ENCODE measurements at regions not wholly inside any gene's neighbourhood (a gene's known extent, or its start where the extent isn't known, plus 50 kb on each side); places are given as distances from the start of the nearest gene placed in this dataset.

DNA sequence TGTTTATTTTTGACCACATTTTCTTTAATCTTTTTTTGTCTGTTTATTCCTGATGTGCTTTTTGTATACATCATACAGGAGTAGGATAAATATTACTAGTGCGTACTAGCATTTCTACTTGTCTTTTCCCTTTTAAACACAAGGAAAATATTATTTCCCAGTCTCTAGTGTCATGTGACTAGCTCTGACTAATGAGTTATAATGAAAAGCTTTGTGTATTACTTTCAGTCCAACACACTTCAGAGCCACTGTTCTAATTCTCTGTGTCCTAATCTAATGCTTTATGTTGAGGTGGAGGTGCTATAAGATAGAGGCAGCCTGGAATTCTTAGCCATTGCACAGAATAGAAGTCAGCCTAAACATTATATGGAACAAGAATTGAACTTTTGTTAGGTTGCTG is 65.0 kb upstream of the RAB18 start:
- TF ChIP-seq, protein P1, sequence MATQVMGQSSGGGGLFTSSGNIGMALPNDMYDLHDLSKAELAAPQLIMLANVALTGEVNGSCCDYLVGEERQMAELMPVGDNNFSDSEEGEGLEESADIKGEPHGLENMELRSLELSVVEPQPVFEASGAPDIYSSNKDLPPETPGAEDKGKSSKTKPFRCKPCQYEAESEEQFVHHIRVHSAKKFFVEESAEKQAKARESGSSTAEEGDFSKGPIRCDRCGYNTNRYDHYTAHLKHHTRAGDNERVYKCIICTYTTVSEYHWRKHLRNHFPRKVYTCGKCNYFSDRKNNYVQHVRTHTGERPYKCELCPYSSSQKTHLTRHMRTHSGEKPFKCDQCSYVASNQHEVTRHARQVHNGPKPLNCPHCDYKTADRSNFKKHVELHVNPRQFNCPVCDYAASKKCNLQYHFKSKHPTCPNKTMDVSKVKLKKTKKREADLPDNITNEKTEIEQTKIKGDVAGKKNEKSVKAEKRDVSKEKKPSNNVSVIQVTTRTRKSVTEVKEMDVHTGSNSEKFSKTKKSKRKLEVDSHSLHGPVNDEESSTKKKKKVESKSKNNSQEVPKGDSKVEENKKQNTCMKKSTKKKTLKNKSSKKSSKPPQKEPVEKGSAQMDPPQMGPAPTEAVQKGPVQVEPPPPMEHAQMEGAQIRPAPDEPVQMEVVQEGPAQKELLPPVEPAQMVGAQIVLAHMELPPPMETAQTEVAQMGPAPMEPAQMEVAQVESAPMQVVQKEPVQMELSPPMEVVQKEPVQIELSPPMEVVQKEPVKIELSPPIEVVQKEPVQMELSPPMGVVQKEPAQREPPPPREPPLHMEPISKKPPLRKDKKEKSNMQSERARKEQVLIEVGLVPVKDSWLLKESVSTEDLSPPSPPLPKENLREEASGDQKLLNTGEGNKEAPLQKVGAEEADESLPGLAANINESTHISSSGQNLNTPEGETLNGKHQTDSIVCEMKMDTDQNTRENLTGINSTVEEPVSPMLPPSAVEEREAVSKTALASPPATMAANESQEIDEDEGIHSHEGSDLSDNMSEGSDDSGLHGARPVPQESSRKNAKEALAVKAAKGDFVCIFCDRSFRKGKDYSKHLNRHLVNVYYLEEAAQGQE (IDR thresholded peaks at IDR 0.05; ENCODE audit: insufficient read depth in 1 of 2, low read depth in 2 of 2, low read length in 2 of 2), result no peak
- TF ChIP-seq TAF1 (IDR thresholded peaks at IDR 0.05; ENCODE audit: borderline replicate concordance, insufficient read depth, low read length), result no peak
- TF ChIP-seq SIN3A (IDR thresholded peaks at IDR 0.05; ENCODE audit: borderline replicate concordance, insufficient read depth, low read length), result no peak
- TF ChIP-seq FOXP2 (optimal IDR thresholded peaks at IDR 0.05; ENCODE audit: borderline replicate concordance, extremely low read depth, extremely low read length, insufficient read depth), result no peak

DNA sequence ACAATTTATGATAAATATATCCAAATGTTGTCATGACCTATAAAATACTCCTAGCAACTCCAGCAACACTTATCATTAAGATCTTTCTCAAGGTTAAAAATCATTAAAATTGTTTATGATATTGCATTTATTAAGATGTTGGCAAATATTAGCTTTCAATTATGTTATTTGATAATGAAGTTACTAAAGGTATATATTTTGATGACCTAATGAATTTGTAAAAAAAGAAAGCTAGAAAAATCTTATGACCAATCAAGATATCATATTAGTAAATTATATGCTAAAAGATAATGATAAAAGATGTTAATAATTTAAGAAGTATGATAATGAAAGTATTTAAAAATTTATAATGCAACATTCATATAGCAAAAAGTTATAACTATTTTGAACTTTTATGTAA is 66.3 kb upstream of the RAB18 start:
- no peak for TF ChIP-seq POLR2AphosphoS5 (IDR thresholded peaks at IDR 0.05; ENCODE audit: low read depth, low read length)
- no peak for TF ChIP-seq SIN3A (IDR thresholded peaks at IDR 0.05; ENCODE audit: borderline replicate concordance, insufficient read depth, low read length)
- TF ChIP-seq FOXP2 (optimal IDR thresholded peaks at IDR 0.05; ENCODE audit: borderline replicate concordance, extremely low read depth, extremely low read length, insufficient read depth), result no peak
- TF ChIP-seq, protein P1 (IDR thresholded peaks at IDR 0.05; ENCODE audit: insufficient read depth in 1 of 2, low read depth in 2 of 2, low read length in 2 of 2), result no peak
- no peak for TF ChIP-seq TAF1 (IDR thresholded peaks at IDR 0.05; ENCODE audit: borderline replicate concordance, insufficient read depth, low read length)

DNA sequence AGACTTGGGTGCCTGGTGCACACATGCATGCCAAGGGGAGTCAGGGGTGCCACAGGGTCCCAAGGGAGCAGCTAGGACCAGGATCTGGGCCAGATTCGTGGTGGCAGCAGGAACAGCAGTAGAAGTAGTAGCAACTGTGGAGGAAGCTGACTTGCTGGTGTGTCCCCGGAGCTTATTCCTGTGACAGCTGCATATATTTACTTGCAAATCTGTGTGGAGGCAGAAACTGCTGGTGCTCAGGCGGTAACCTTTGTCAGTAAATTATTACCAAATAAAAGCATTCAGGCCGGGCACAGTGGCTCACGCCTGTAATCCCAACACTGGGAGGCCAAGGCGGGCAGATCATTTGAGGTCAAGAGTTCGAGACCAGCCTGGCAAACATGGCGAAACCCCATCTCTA is 67.4 kb upstream of the RAB18 start:
- TF ChIP-seq SIN3A (IDR thresholded peaks at IDR 0.05; ENCODE audit: borderline replicate concordance, insufficient read depth, low read length), result no peak
- TF ChIP-seq, protein P1 (IDR thresholded peaks at IDR 0.05; ENCODE audit: insufficient read depth in 1 of 2, low read depth in 2 of 2, low read length in 2 of 2), result no peak
- TF ChIP-seq POLR2AphosphoS5 (IDR thresholded peaks at IDR 0.05; ENCODE audit: low read depth, low read length), result no peak
- no peak for TF ChIP-seq TAF1 (IDR thresholded peaks at IDR 0.05; ENCODE audit: borderline replicate concordance, insufficient read depth, low read length)
- TF ChIP-seq FOXP2 (optimal IDR thresholded peaks at IDR 0.05; ENCODE audit: borderline replicate concordance, extremely low read depth, extremely low read length, insufficient read depth), result no peak

DNA sequence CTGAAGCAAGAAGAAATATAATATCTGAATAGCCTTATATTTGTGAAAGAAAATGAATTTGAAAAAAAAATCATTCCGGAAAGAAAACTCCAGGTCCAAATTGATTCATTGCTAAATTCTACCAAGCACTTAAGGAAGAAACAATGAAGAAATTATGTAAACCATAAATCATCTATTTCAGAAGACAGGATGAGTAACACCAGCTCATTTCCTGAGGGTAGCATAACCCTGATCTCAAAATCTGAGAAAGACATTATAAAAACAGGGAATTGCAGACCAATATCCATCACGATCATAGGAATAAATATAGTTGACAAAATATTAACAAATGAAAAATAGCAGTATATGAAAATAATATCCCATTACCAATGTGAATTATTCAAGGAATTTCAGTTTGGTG is 70.1 kb upstream of the RAB18 start:
- TF ChIP-seq FOXP2 (optimal IDR thresholded peaks at IDR 0.05; ENCODE audit: borderline replicate concordance, extremely low read depth, extremely low read length, insufficient read depth), result no peak
- no peak for TF ChIP-seq SIN3A (IDR thresholded peaks at IDR 0.05; ENCODE audit: borderline replicate concordance, insufficient read depth, low read length)
- no peak for TF ChIP-seq TAF1 (IDR thresholded peaks at IDR 0.05; ENCODE audit: borderline replicate concordance, insufficient read depth, low read length)
- TF ChIP-seq, protein P1 (IDR thresholded peaks at IDR 0.05; ENCODE audit: insufficient read depth in 1 of 2, low read depth in 2 of 2, low read length in 2 of 2), result no peak
- no peak for TF ChIP-seq POLR2AphosphoS5 (IDR thresholded peaks at IDR 0.05; ENCODE audit: low read depth, low read length)

DNA sequence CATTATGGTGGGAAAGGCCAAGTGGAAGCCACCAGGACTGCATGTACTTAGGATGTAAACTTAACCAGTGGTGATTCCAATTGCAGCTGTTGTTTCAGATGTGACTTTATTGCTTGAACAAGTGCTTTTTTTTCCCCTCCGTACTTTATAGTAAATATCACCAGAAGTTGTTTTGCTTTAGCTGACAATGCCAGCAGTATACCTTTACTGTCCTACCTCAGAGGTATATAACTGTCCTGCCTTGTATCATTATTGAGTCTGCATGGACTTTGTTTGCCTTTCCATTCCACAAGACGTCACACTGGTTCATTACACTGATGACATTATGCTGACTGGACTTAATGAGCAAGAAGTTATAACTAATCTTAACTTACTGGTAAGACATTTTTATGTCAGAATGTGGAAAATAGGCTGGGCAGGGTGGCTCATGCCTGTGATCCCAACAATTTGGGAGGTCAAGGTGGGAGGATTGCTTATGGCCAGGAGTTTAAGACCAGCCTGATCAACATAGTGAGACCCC is 77.1 kb upstream of the RAB18 start:
- no peak for TF ChIP-seq SIN3A (IDR thresholded peaks at IDR 0.05; ENCODE audit: borderline replicate concordance, insufficient read depth, low read length)
- TF ChIP-seq FOXP2 (optimal IDR thresholded peaks at IDR 0.05; ENCODE audit: borderline replicate concordance, extremely low read depth, extremely low read length, insufficient read depth), result no peak
- no peak for TF ChIP-seq POLR2AphosphoS5 (IDR thresholded peaks at IDR 0.05; ENCODE audit: low read depth, low read length)
- TF ChIP-seq TAF1 (IDR thresholded peaks at IDR 0.05; ENCODE audit: borderline replicate concordance, insufficient read depth, low read length), result no peak
- TF ChIP-seq, protein P1 (IDR thresholded peaks at IDR 0.05; ENCODE audit: insufficient read depth in 1 of 2, low read depth in 2 of 2, low read length in 2 of 2), result no peak
